Astrocyte of the spinal cord (primary cell): ENCODE measurements at regions not wholly inside any gene's neighbourhood (a gene's known extent, or its start where the extent isn't known, plus 50 kb on each side); places are given as distances from the start of the nearest gene placed in this dataset.

Source experiments
- DNase-seq: peaks from one replicate; pipeline ENCODE4 v3.0.0; 2011; ENCODE audit warnings: low read depth, low spot score
- H3K4me3 ChIP-seq: 2 replicates; pipeline ENCODE4 v1.5.1; 2011; ENCODE audit warnings: low read depth, mild to moderate bottlenecking, low read length, moderate library complexity
- CTCF ChIP-seq: IDR thresholded peaks from 2 replicates; pipeline ENCODE4 v1.5.1; 2012; ENCODE audit warnings: low read depth, mild to moderate bottlenecking, low read length, inconsistent platforms
- in situ Hi-C: cut with HindIII; loops from 2 replicates; pipeline ENCODE4 v1.10.0; 2017; ENCODE audit warnings: low sequenced_read_pairs

- TF ChIP-seq CTCF = no peak
- no peak overlapping the region for H3K4me3 ChIP-seq
- DNase-seq = no peak
- in situ Hi-C loops = no loop called here
Measured at GRCh38 chr10:8591640-8592039, 537.2 kb downstream of the GATA3 start.

- H3K4me3 ChIP-seq = no peak overlapping the region
- in situ Hi-C loops = no loop called here
- no peak for TF ChIP-seq CTCF
- DNase-seq = no peak
Measured at GRCh38 chr10:8594176-8594575, 539.7 kb downstream of the GATA3 start.

- no peak for TF ChIP-seq CTCF
- DNase-seq = no peak
- H3K4me3 ChIP-seq = no peak overlapping the region
- in situ Hi-C loops = no loop called here
Measured at GRCh38 chr10:8594711-8595110, 540.2 kb downstream of the GATA3 start.

GRCh38 chr10:8595140-8595539 is 540.7 kb downstream of the GATA3 start:
- TF ChIP-seq CTCF = no peak
- in situ Hi-C loops = no loop called here
- DNase-seq = no peak
- H3K4me3 ChIP-seq = no peak overlapping the region

- no peak for DNase-seq
- in situ Hi-C loops = no loop called here
- no peak overlapping the region for H3K4me3 ChIP-seq
- no peak for TF ChIP-seq CTCF
Measured at GRCh38 chr10:8596929-8597472, 542.5 kb downstream of the GATA3 start.

GRCh38 chr10:8600192-8600591 is 545.7 kb downstream of the GATA3 start:
- in situ Hi-C loops = no loop called here
- no peak overlapping the region for H3K4me3 ChIP-seq
- TF ChIP-seq CTCF = no peak
- DNase-seq = no peak

- H3K4me3 ChIP-seq = no peak overlapping the region
- no peak for DNase-seq
- in situ Hi-C loops = no loop called here
- TF ChIP-seq CTCF = no peak
Measured at GRCh38 chr10:8602821-8603220, 548.3 kb downstream of the GATA3 start.
